SK-N-SH treated with all-trans-retinoic acid at 6 μM for 48 hours (cell line): ENCODE measurements at regions not wholly inside any gene's neighbourhood (a gene's known extent, or its start where the extent isn't known, plus 50 kb on each side); places are given as distances from the start of the nearest gene placed in this dataset.

Experiments
- ATAC-seq: fragments of 200-7000 bp; cut with Tn5 transposase; 3 replicates; pipeline ENCODE4 v1.9.1; 2020; ENCODE audit warnings: mild to moderate bottlenecking, moderate library complexity
- ARNTL ChIP-seq: fragments of 450-650 bp; formaldehyde crosslinking; IDR thresholded peaks from 2 replicates; pipeline ENCODE4 v1.5.0; 2020; ENCODE audit warnings: low read depth, mild to moderate bottlenecking, moderate library complexity, borderline replicate concordance
- BACH2 ChIP-seq: fragments of 250-450 bp; sonication (Bioruptor Pico); IDR thresholded peaks from 2 replicates; pipeline ENCODE4 v1.9.0; 2021; ENCODE audit warnings: mild to moderate bottlenecking, borderline replicate concordance
- ESRRG ChIP-seq: fragments of 250-450 bp; sonication (Bioruptor Pico); IDR thresholded peaks from 2 replicates; pipeline ENCODE4 v1.6.1; 2021; ENCODE audit warnings: mild to moderate bottlenecking
- GLIS3 ChIP-seq: fragments of 250-450 bp; sonication (Bioruptor Pico); IDR thresholded peaks from 2 replicates; pipeline ENCODE4 v1.5.0; 2020; ENCODE audit warnings: mild to moderate bottlenecking, moderate library complexity
- ISL1 ChIP-seq: fragments of 250-450 bp; sonication (Bioruptor Pico); IDR thresholded peaks from 2 replicates; pipeline ENCODE4 v2.1.2; 2022; ENCODE audit warnings: mild to moderate bottlenecking, moderate library complexity
- OSR1 ChIP-seq: fragments of 250-450 bp; sonication (Bioruptor Pico); IDR thresholded peaks from 2 replicates; pipeline ENCODE4 v1.8.0; 2022; ENCODE audit warnings: moderate library complexity, mild to moderate bottlenecking, inconsistent platforms
- PPARA ChIP-seq: fragments of 250-450 bp; sonication (Bioruptor Pico); IDR thresholded peaks from 2 replicates; pipeline ENCODE4 v1.5.0; 2020; ENCODE audit warnings: mild to moderate bottlenecking, borderline replicate concordance
- RARB ChIP-seq: fragments of 250-450 bp; sonication (Bioruptor Pico); IDR thresholded peaks from 2 replicates; pipeline ENCODE4 v1.8.0; 2021; ENCODE audit warnings: mild to moderate bottlenecking, moderate library complexity
- SNAI2 ChIP-seq: fragments of 250-450 bp; sonication (Bioruptor Pico); IDR thresholded peaks from 2 replicates; pipeline ENCODE4 v1.5.0; 2020; ENCODE audit warnings: mild to moderate bottlenecking, moderate library complexity
- TCF4 ChIP-seq: fragments of 250-450 bp; sonication (Bioruptor Pico); IDR thresholded peaks from 2 replicates; pipeline ENCODE4 v1.8.0; 2021; ENCODE audit warnings: mild to moderate bottlenecking, moderate library complexity, borderline replicate concordance
- TOX ChIP-seq: fragments of 250-450 bp; sonication (Bioruptor Pico); IDR thresholded peaks from 2 replicates; pipeline ENCODE4 v1.8.0; 2021; ENCODE audit warnings: mild to moderate bottlenecking, moderate library complexity, borderline replicate concordance
- ZC3H10 ChIP-seq: fragments of 250-450 bp; sonication (Bioruptor Pico); IDR thresholded peaks from 2 replicates; pipeline ENCODE4 v1.5.1; 2021; ENCODE audit warnings: mild to moderate bottlenecking, moderate library complexity
- ZFP3 ChIP-seq: fragments of 250-450 bp; sonication (Bioruptor Pico); IDR thresholded peaks from 2 replicates; pipeline ENCODE4 v1.5.0; 2020; ENCODE audit warnings: mild to moderate bottlenecking, moderate library complexity
- ZFP30 ChIP-seq: fragments of 450-650 bp; formaldehyde crosslinking; IDR thresholded peaks from 2 replicates; pipeline ENCODE4 v1.5.0; 2022; ENCODE audit warnings: mild to moderate bottlenecking, moderate library complexity
- ZNF565 ChIP-seq: fragments of 450-650 bp; formaldehyde crosslinking; conservative IDR thresholded peaks from 2 replicates; pipeline ENCODE4 v1.5.0; 2020; ENCODE audit warnings: low read depth, mild to moderate bottlenecking, moderate library complexity
- ZNF70 ChIP-seq: fragments of 450-650 bp; formaldehyde crosslinking; IDR thresholded peaks from 2 replicates; pipeline ENCODE4 v1.5.0; 2020; ENCODE audit warnings: mild to moderate bottlenecking, moderate library complexity
- ZNF8 ChIP-seq: fragments of 450-650 bp; formaldehyde crosslinking; IDR thresholded peaks from 2 replicates; pipeline ENCODE4 v1.5.0; 2020; ENCODE audit warnings: mild to moderate bottlenecking, moderate library complexity
- TF ChIP-seq, protein P1 (sequence below): fragments of 250-450 bp; sonication (Bioruptor Pico); IDR thresholded peaks from 2 replicates; pipeline ENCODE4 v1.8.0; 2021; ENCODE audit warnings: low read depth, mild to moderate bottlenecking, moderate library complexity, borderline replicate concordance
- TF ChIP-seq, protein P2 (sequence below): fragments of 250-450 bp; sonication (Bioruptor Pico); IDR thresholded peaks from 2 replicates; pipeline ENCODE4 v1.5.1; 2020; ENCODE audit warnings: low read depth, mild to moderate bottlenecking, moderate library complexity
- TF ChIP-seq, protein P3 (sequence below): fragments of 250-450 bp; sonication (Bioruptor Pico); IDR thresholded peaks from 2 replicates; pipeline ENCODE4 v1.5.1; 2021; ENCODE audit warnings: mild to moderate bottlenecking, moderate library complexity
- TF ChIP-seq, protein P4 (sequence below): fragments of 250-450 bp; sonication (Bioruptor Pico); IDR thresholded peaks from 2 replicates; pipeline ENCODE4 v1.5.0; 2020; ENCODE audit warnings: mild to moderate bottlenecking, moderate library complexity
- TF ChIP-seq, protein P5 (sequence below): fragments of 250-450 bp; sonication (Bioruptor Pico); IDR thresholded peaks from 2 replicates; pipeline ENCODE4 v1.8.0; 2020; ENCODE audit warnings: mild to moderate bottlenecking, moderate library complexity, borderline replicate concordance

DNA sequence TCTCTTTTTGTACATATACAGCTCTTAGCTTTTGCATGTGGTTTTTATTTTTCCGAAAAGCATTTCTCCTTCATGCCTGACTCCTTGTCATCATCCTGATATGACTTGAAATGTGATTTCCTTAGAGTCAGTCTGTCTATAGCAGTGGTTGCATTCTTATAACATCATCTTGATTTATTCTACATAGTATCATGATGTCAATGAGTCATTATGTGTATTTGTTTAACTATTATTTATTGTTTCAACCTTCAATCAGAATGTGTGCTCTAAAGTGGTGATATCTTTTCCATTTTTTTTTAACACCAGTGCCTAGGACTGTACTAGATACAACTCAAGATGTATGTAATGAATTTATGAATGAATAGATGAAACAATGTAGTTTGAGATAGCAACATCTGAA lies 354.9 kb upstream of the CDH8 start:
- ATAC-seq = no peak
- TF ChIP-seq ZFP3 (no peak), TOX (CRISPR knock-in tag) (no peak), GLIS3 (CRISPR knock-in tag) (no peak), ISL1 (peak; percentile 81)
- TF ChIP-seq, protein P1, sequence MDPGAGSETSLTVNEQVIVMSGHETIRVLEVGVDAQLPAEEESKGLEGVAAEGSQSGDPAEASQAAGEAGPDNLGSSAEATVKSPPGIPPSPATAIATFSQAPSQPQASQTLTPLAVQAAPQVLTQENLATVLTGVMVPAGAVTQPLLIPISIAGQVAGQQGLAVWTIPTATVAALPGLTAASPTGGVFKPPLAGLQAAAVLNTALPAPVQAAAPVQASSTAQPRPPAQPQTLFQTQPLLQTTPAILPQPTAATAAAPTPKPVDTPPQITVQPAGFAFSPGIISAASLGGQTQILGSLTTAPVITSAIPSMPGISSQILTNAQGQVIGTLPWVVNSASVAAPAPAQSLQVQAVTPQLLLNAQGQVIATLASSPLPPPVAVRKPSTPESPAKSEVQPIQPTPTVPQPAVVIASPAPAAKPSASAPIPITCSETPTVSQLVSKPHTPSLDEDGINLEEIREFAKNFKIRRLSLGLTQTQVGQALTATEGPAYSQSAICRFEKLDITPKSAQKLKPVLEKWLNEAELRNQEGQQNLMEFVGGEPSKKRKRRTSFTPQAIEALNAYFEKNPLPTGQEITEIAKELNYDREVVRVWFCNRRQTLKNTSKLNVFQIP (CRISPR knock-in tag) = no peak
- TF ChIP-seq, protein P2, sequence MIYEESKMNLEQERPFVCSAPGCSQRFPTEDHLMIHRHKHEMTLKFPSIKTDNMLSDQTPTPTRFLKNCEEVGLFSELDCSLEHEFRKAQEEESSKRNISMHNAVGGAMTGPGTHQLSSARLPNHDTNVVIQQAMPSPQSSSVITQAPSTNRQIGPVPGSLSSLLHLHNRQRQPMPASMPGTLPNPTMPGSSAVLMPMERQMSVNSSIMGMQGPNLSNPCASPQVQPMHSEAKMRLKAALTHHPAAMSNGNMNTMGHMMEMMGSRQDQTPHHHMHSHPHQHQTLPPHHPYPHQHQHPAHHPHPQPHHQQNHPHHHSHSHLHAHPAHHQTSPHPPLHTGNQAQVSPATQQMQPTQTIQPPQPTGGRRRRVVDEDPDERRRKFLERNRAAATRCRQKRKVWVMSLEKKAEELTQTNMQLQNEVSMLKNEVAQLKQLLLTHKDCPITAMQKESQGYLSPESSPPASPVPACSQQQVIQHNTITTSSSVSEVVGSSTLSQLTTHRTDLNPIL (CRISPR knock-in tag) = no peak
- TF ChIP-seq, all 23 proteins: peak for 1

DNA sequence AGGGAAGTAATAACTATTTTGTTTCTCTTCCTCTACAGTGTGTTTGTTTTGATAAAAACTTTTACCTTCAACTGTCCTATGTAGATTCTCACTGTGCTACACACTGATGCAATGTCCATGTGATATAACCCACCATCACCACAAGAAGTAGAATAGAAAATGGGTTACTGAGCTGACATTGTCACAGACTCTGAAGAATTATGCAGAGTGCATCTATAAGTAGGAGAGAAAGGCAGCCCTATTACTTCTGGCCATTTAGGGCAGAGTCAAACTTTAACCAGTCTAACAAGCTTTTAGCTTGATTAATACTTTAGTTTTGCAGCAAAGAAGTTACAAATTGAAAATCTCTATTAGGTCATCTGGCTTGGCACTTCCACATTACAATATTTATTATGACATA lies 354.0 kb upstream of the CDH8 start:
- no peak for ATAC-seq
- TF ChIP-seq, protein P3, sequence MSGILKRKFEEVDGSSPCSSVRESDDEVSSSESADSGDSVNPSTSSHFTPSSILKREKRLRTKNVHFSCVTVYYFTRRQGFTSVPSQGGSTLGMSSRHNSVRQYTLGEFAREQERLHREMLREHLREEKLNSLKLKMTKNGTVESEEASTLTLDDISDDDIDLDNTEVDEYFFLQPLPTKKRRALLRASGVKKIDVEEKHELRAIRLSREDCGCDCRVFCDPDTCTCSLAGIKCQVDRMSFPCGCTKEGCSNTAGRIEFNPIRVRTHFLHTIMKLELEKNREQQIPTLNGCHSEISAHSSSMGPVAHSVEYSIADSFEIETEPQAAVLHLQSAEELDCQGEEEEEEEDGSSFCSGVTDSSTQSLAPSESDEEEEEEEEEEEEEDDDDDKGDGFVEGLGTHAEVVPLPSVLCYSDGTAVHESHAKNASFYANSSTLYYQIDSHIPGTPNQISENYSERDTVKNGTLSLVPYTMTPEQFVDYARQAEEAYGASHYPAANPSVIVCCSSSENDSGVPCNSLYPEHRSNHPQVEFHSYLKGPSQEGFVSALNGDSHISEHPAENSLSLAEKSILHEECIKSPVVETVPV (CRISPR knock-in tag) = no peak
- TF ChIP-seq OSR1 (no peak), BACH2 (CRISPR knock-in tag) (no peak), ARNTL (CRISPR knock-in tag) (no peak), ZNF565 (CRISPR knock-in tag) (no peak), ESRRG (CRISPR knock-in tag) (no peak), SNAI2 (CRISPR knock-in tag) (no peak), ZFP3 (no peak), ZC3H10 (no peak), RARB (CRISPR knock-in tag) (no peak), PPARA (CRISPR knock-in tag) (no peak), ZNF70 (CRISPR knock-in tag) (no peak), GLIS3 (CRISPR knock-in tag) (no peak), TCF4 (CRISPR knock-in tag) (no peak), ZFP30 (CRISPR knock-in tag) (no peak), ZNF8 (CRISPR knock-in tag) (no peak)
- TF ChIP-seq, protein P4, sequence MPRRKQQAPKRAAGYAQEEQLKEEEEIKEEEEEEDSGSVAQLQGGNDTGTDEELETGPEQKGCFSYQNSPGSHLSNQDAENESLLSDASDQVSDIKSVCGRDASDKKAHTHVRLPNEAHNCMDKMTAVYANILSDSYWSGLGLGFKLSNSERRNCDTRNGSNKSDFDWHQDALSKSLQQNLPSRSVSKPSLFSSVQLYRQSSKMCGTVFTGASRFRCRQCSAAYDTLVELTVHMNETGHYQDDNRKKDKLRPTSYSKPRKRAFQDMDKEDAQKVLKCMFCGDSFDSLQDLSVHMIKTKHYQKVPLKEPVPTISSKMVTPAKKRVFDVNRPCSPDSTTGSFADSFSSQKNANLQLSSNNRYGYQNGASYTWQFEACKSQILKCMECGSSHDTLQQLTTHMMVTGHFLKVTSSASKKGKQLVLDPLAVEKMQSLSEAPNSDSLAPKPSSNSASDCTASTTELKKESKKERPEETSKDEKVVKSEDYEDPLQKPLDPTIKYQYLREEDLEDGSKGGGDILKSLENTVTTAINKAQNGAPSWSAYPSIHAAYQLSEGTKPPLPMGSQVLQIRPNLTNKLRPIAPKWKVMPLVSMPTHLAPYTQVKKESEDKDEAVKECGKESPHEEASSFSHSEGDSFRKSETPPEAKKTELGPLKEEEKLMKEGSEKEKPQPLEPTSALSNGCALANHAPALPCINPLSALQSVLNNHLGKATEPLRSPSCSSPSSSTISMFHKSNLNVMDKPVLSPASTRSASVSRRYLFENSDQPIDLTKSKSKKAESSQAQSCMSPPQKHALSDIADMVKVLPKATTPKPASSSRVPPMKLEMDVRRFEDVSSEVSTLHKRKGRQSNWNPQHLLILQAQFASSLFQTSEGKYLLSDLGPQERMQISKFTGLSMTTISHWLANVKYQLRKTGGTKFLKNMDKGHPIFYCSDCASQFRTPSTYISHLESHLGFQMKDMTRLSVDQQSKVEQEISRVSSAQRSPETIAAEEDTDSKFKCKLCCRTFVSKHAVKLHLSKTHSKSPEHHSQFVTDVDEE (CRISPR knock-in tag) = no peak
- TF ChIP-seq, protein P5, sequence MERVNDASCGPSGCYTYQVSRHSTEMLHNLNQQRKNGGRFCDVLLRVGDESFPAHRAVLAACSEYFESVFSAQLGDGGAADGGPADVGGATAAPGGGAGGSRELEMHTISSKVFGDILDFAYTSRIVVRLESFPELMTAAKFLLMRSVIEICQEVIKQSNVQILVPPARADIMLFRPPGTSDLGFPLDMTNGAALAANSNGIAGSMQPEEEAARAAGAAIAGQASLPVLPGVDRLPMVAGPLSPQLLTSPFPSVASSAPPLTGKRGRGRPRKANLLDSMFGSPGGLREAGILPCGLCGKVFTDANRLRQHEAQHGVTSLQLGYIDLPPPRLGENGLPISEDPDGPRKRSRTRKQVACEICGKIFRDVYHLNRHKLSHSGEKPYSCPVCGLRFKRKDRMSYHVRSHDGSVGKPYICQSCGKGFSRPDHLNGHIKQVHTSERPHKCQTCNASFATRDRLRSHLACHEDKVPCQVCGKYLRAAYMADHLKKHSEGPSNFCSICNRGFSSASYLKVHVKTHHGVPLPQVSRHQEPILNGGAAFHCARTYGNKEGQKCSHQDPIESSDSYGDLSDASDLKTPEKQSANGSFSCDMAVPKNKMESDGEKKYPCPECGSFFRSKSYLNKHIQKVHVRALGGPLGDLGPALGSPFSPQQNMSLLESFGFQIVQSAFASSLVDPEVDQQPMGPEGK = no peak
- TF ChIP-seq, protein P2 (CRISPR knock-in tag) = no peak
